AG20443 (cell line): ENCODE measurements at regions not wholly inside any gene's neighbourhood (a gene's known extent, or its start where the extent isn't known, plus 50 kb on each side); places are given as distances from the start of the nearest gene placed in this dataset.
A peak's percentile ranks its signal among the peaks of the same experiment; 100 is the strongest.

Source experiments
- DNase-seq: peaks from one replicate; pipeline ENCODE4 v3.0.0; 2012; ENCODE audit warnings: low spot score, mixed read lengths

DNA sequence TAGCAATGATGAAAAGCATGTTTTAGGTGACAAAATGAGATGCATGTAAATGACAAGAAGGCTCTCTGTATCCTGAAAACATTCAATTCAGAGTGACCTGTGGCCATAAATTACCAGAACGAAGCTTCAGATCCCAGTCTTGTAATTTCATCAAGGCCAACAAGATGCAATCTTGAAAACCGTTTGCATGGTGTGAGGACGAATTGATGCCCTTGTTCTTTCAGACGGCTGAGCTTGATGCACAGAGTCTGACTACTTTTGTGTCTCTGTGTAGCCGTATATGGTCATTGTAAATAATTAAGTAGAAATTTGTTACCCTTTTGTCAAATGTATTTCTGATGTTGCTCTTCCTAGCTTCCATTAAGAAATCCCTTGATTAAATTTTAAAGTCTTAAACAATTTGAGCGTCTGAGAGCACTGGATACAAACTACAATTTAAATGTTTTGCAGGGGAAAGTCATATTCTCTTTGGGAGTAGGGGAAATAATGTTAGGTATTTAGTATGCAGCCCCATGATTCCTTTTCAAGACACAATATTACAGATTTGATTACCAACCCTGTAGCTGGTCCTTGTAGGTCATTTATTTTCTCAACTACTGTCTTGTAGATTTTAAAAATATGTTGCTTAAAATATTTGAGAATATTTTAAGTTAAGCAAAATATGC, 125.8 kb upstream of the PCDH9 start:
- DNase-seq = no peak

GRCh38 chr13:67353941-67354340, 123.8 kb upstream of the PCDH9 start:
- DNase-seq = no peak

GRCh38 chr13:67353031-67353430, 122.9 kb upstream of the PCDH9 start:
- DNase-seq = no peak

- DNase-seq = no peak
These were observed 121.8 kb upstream of the PCDH9 start for GRCh38 chr13:67351909-67352308.

DNA sequence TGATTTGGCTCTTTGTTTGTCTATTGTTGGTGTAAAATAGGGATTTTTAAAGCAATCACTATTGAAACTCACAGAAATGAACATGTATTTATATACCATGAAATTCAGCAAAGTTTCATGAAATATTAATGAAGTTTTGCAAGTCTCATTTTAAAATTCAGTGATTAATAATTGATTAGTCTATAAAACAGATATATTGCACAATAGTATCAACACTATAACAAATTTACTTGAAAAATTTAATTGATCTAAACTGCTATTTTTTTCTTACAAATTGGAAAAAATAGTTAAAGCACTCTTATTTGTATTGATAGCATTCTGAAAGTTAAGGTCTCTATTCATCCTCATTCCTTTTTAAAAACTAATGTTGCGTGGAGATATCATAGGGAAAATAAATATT, 121.0 kb upstream of the PCDH9 start:
- DNase-seq = no peak

- no peak for DNase-seq
These were observed 113.6 kb upstream of the PCDH9 start for GRCh38 chr13:67343777-67344176.

GRCh38 chr13:67341406-67341805, 111.3 kb upstream of the PCDH9 start:
- DNase-seq = no peak

DNA sequence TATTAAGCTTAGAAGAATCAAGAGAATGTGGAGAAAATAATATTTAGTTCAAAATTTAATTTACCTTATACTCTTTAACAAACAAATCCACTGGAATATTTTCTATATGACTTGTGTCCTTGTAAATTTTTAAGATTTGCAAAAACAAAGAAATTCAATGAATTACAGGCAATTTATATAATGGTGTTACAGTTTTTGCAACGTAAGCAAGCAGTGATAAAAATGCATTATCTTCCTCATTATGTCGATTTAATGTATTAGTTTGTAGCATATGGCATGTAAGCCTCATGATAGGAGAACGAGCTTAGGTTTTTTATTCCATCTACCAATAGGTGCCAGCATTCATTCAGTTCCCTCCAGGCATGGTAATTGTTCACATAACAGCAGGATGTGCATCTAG, 100.0 kb upstream of the PCDH9 start:
- DNase-seq = no peak

DNA sequence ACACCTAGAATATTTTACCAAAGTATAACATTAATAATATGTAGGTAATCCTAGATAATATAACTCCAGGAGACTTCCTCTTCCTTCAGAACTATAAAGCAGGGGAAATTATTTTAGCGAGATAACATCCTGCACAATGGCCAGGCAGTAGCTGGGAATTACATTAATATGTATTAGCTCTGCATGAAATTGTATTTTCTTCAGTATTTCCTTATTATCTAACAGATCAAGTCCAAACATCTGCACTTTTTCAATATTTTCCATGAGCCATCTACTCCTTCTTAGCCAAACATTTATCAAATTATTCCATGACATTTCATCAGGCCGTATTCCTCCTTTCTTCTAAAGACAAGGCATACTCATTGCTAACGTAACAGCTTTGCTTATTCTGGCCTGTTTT, 98.8 kb upstream of the PCDH9 start:
- DNase-seq = no peak

DNA sequence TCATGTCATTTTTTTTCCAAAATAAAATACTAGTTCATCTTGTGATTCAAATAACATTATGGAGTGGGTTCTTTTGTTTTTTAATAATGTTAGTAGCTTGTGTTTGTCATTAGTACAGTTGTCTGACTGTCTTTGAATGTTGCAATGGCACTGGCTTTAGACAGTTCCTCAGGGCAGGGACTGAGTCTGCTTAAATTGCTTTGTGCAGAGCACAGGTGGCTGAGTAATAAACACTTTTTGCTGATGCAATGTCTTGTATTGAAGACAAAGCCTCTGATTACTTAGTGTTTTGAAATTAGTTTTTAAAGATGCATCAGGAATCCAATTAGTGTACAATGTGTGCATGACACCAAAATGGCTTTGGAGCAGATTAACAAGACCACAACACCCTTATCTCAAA, 88.7 kb upstream of the PCDH9 start:
- no peak for DNase-seq

DNA sequence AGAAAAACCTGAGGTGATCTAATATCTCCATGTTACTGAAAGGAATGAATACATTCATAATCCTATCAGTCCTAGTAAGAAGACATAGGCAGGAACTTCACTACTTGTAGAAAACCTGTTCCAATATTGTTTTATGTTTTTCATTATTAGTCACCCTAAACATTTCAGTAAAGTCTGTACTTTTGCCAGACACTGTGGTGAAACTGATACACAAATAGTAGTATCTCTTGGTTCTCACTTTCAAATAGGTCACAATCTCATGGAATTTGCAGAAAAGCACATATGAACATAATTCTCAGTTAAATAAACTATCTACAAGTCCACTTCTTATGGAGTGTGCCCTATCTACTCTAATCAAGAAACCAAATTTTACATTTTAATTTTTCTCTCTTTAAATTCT, 88.3 kb upstream of the PCDH9 start:
- no peak for DNase-seq

GRCh38 chr13:67314405-67314804, 84.3 kb upstream of the PCDH9 start:
- no peak for DNase-seq

DNA sequence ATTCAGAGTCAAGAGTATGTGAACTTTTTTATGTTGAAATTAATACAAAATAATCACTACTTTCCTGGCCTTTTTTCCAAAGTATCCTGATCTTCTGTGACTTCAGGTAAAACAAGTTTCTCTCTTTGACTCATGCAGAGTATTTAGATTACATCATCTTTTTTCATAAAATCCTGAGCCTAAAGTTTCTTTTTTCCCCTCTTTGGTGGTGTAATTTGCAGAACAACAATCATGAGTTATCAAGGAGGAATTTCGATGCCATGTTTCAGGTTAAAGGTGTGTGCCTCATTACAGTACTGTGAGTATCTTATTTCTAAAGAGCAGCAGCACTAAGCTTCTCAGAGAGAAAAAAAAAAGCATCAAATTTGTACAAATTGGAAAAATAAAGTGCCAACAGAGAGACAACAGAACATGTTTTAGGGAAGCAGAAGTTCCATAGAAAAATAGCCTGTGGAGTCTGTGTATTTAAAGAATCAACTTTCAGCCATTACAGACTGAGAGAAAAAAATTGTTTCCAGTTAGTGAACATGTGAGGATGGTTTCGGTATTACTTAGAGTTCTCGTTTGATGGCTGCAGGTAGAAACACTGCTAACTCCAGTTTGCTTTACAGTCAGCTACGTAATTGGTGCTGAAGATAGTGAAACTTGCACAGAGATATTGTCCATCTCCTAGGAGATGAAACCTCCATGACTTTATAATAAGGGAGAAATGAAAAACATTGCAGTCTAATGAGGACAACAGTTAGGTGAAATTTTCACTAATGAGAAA, 78.1 kb upstream of the PCDH9 start:
- no peak for DNase-seq

DNA sequence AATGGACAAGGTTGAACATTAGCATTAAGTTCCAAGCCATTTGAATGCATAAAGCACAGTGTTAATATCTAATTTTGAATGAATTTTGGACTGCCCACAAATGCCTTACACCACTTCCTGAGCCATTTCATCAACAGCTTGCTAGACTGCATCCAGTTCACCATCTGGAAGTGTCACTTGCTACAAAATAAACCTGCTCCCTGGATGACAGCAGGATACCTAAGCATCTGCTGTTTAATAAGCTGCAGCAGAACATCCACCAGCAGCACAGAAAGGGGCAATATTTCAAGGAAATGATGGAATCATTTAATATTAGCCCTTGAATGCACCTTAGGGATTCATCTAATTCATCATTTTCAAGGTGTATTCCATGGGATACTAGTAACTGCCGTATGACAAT, 76.6 kb upstream of the PCDH9 start:
- DNase-seq = no peak

DNA sequence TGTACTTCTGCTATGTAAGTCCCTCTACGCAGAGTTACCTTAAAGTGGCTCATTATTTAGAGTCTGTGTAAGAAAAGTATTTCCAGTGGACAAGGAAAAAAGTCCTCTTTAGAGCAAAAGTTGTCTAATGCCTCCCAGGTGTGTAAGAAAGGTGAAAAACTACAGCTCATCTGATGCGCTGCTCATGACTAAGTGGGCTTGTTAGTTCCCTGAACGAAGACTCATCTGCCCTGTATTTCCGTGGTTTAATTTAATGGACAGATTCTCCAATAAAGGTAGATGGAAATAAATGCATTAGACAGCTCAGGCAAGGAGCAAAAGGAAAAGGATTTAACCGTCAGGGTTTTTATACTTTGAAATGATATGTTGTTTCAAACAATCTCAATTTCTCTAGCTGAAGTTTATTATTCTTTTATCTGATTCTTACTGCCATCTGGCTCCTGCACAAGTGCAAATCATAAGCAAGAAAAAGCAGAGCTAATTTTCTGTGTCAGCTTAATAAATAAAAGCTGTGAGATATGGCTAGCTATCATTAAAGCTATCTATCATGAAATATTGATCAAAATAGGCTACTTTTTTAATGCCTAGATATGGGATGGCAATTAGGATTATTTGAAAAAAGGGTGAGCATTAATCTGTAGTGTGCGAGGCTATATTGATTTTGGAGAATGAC, 73.7 kb upstream of the PCDH9 start:
- DNase-seq = no peak

GRCh38 chr13:67299751-67300150, 69.6 kb upstream of the PCDH9 start:
- DNase-seq = no peak

DNA sequence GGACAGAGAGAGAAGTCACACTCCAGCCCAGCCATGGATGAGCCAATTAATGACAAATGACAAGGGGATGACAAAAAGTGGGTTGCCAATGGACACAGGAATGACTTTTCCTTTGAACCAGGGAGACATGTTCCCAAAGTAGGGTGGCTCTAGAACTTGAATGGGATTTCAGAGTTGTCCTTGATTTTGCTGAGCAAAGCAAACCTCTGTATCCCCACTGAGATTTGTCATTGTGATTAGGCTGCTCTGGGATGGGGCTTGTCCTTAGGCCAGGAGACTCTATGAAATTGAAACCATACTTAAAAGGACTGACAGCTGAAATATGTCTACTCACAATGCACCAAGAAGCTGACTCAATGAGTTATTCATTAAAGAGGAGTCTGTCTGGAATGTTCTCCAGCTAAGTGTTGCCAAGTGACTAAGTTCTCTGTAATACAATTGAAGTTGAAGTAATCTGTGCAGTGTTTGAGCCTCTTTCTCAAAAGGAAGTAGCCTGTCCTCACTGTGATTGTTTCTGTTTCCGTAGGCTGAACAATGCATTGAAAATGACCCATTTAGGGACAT, 69.0 kb upstream of the PCDH9 start:
- peak; percentile 39 for DNase-seq

DNA sequence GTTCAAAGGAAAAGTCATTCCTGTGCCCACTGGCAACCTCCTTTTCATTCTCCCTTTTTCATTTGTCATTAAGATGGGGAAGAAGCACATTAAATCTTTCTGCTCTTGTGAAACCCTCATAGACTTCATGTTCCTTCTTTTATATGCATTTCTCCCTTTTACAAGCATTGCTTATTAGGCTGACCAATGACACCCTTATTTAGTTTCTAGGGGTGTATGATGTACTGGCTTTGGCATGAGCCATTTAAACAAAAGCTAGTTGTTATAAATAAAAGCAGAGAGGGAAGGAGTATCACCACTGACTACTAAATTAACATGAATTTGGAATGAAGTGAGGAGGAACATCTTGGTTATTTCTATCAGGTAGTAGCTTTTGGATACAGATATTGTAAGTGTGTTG, 68.2 kb upstream of the PCDH9 start:
- no peak for DNase-seq

- no peak for DNase-seq
These were observed 66.4 kb upstream of the PCDH9 start for GRCh38 chr13:67296511-67296910.

- no peak for DNase-seq
These were observed 62.8 kb upstream of the PCDH9 start for GRCh38 chr13:67292886-67293285.

GRCh38 chr13:67285611-67286010, 55.5 kb upstream of the PCDH9 start:
- no peak for DNase-seq

DNA sequence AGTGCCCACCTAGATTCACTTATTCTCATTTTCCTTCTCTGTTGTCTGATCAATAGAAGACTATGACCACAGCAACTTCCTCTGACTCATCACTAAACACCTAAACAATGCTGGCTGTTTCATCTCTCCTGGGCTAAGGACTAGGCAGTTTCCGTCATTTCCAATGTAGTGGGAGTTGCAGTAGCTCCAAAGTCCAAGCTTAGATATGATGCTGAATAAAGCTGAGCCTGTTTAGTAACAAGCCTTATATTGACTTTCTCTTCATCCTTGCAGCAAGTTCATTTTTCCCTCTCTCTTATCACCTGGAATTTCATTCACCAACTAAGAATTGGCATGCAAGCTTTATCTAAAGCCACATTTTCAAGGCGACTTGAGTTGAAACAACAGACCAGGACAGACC, 53.5 kb upstream of the PCDH9 start:
- DNase-seq = no peak

- no peak for DNase-seq
These were observed 51.3 kb upstream of the PCDH9 start for GRCh38 chr13:67281466-67281865.
